ENCODE measurements at regions not wholly inside any gene's neighbourhood (a gene's known extent, or its start where the extent isn't known, plus 50 kb on each side); places are given as distances from the start of the nearest gene placed in this dataset.

- Histone ChIP-seq H3K4me1 (no peaks in the 10 kb centered on the region), H3K27ac (no peak overlapping the region), H3K9ac (ENCODE audit: low read depth in 2 of 2, low read length in 2 of 2) (no peak overlapping the region), H3K36me3 (no peaks in the 10 kb centered on the region), H3K4me3 (no peak overlapping the region), H3K9me3 (no peaks in the 10 kb centered on the region), H3K27me3 (no peaks in the 10 kb centered on the region)
- no peak for DNase-seq
- intact Hi-C loops (cut with DNase I): loop anchor here (5.0 kb wide), 1 partner anchor 285 kb away; no protein-coding TSS in a partner anchor
- no peak for TF ChIP-seq CTCF (IDR thresholded peaks at IDR 0.05)
Measured at GRCh38 chr6:144647406-144647964, 362.4 kb downstream of the UTRN start.

- no peaks in the 10 kb centered on the region for H3K9me3 ChIP-seq
- no peak overlapping the region for H3K4me3 ChIP-seq
- no peak overlapping the region for H3K9ac ChIP-seq (ENCODE audit: low read depth in 2 of 2, low read length in 2 of 2)
- no peak overlapping the region for H3K27ac ChIP-seq
- H3K4me1 ChIP-seq: no peaks in the 10 kb centered on the region
- intact Hi-C loops (cut with DNase I): loop anchor here (5.0 kb wide), 1 partner anchor 284 kb away; no protein-coding TSS in a partner anchor
- peak; percentile 16 for TF ChIP-seq CTCF (IDR thresholded peaks at IDR 0.05)
- no peak for DNase-seq
- H3K36me3 ChIP-seq: no peaks in the 10 kb centered on the region
- no peaks in the 10 kb centered on the region for H3K27me3 ChIP-seq
Measured at GRCh38 chr6:144647971-144648651, 363.0 kb downstream of the UTRN start.

GRCh38 chr6:144649085-144649484 lies 363.9 kb downstream of the UTRN start:
- no peak overlapping the region for H3K27ac ChIP-seq
- H3K4me1 ChIP-seq: no peaks in the 10 kb centered on the region
- H3K36me3 ChIP-seq: no peaks in the 10 kb centered on the region
- no peak overlapping the region for H3K4me3 ChIP-seq
- intact Hi-C loops (cut with DNase I): loop anchor here (5.0 kb wide), 1 partner anchor 283 kb away; no protein-coding TSS in a partner anchor
- H3K9me3 ChIP-seq: no peaks in the 10 kb centered on the region
- DNase-seq: no peak
- no peaks in the 10 kb centered on the region for H3K27me3 ChIP-seq
- no peak for TF ChIP-seq CTCF (IDR thresholded peaks at IDR 0.05)
- no peak overlapping the region for H3K9ac ChIP-seq (ENCODE audit: low read depth in 2 of 2, low read length in 2 of 2)

GRCh38 chr6:144651234-144651633 lies 366.1 kb downstream of the UTRN start:
- H3K36me3 ChIP-seq: no peaks in the 10 kb centered on the region
- no peak overlapping the region for H3K27ac ChIP-seq
- H3K4me1 ChIP-seq: no peaks in the 10 kb centered on the region
- H3K9ac ChIP-seq (ENCODE audit: low read depth in 2 of 2, low read length in 2 of 2): no peak overlapping the region
- H3K4me3 ChIP-seq: no peak overlapping the region
- no peak for TF ChIP-seq CTCF (IDR thresholded peaks at IDR 0.05)
- no peaks in the 10 kb centered on the region for H3K9me3 ChIP-seq
- no peaks in the 10 kb centered on the region for H3K27me3 ChIP-seq
- DNase-seq: no peak
- intact Hi-C loops (cut with DNase I): no loop called here

- Histone ChIP-seq H3K9ac (ENCODE audit: low read depth in 2 of 2, low read length in 2 of 2) (no peak overlapping the region), H3K27ac (no peak overlapping the region), H3K4me1 (no peaks in the 10 kb centered on the region)
Measured at GRCh38 chr6:144652292-144652891, 367.3 kb downstream of the UTRN start.

More at GRCh38 chr6:144652292-144652891, 367.3 kb downstream of the UTRN start:
- no peak for TF ChIP-seq CTCF (IDR thresholded peaks at IDR 0.05)
- Histone ChIP-seq H3K4me3 (no peak overlapping the region), H3K36me3 (no peaks in the 10 kb centered on the region), H3K9me3 (no peaks in the 10 kb centered on the region), H3K27me3 (no peaks in the 10 kb centered on the region)
- intact Hi-C loops (cut with DNase I): no loop called here
- no peak for DNase-seq
